ENCODE measurements at regions not wholly inside any gene's neighbourhood (a gene's known extent, or its start where the extent isn't known, plus 50 kb on each side); places are given as distances from the start of the nearest gene placed in this dataset.

DNA sequence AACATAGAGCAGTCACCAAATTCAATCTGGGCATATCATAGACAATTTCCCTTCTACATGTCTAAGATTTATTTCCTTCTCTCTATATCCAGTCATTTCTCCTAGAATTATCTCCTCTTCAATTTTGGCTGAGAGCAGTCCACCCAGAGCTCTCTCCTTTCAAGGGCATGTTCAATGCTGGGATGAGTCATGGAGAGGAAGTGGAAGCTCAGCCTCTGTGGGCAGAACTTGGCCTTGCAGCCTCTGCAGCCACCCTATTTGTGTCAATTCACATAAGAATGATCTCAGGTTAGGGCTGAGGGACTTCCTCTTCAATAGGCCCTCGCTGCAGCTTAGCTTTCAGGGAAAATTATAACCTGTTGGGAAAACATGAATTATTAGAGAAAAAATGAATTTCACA, 560.8 kb downstream of the POM121L12 start:
- Histone ChIP-seq H3K79me2 (ENCODE audit: control insufficient read depth, insufficient read depth, low read length, poor library complexity) (no peaks in the 10 kb centered on the region), H3K4me3 (ENCODE audit: low read depth, low read length) (no peak overlapping the region), H3K4ac (ENCODE audit: low read depth, low read length) (no peak overlapping the region), H3K79me1 (ENCODE audit: low read length) (no peaks in the 10 kb centered on the region), H3K9ac (ENCODE audit: low read length) (no peak overlapping the region), H3K27ac (ENCODE audit: low read depth, low read length) (no peak overlapping the region), H3K18ac (ENCODE audit: low read length) (no peak overlapping the region), H4K91ac (ENCODE audit: low read depth, low read length) (no peak overlapping the region), H2BK120ac (ENCODE audit: insufficient read depth, low read length, poor library complexity) (no peak overlapping the region), H3K9me3 (ENCODE audit: insufficient read depth, low read depth, low read length) (no peaks in the 10 kb centered on the region), H2BK12ac (ENCODE audit: low read length) (no peak overlapping the region), H3K4me1 (ENCODE audit: control insufficient read depth in 1 of 2, insufficient read depth in 2 of 2, low read length in 2 of 2) (no peaks in the 10 kb centered on the region), H3K27me3 (ENCODE audit: insufficient read depth, low read length) (no peaks in the 10 kb centered on the region), H3K23ac (ENCODE audit: low read length) (no peak overlapping the region), H3K36me3 (ENCODE audit: control insufficient read depth in 1 of 2, insufficient read depth in 2 of 2, low read length in 2 of 2) (no peaks in the 10 kb centered on the region), H2BK5ac (ENCODE audit: low read depth, low read length, poor library complexity) (no peak overlapping the region), H3K14ac (ENCODE audit: low read length) (no peak overlapping the region), H4K12ac (ENCODE audit: low read depth, low read length) (no peak overlapping the region), H3K4me2 (ENCODE audit: low read length) (no peak overlapping the region), H2AFZ (ENCODE audit: insufficient read depth, low read length, poor library complexity) (no peak overlapping the region), H4K8ac (ENCODE audit: low read depth, low read length) (no peak overlapping the region), H2AK5ac (ENCODE audit: low read length) (no peak overlapping the region)
- no CpG with 5 or more reads among the region's 1 CpG for WGBS (ENCODE audit: extremely low coverage, insufficient coverage, insufficient read length)
- peak in 1 of 2 donors; percentile 31 for DNase-seq

DNA sequence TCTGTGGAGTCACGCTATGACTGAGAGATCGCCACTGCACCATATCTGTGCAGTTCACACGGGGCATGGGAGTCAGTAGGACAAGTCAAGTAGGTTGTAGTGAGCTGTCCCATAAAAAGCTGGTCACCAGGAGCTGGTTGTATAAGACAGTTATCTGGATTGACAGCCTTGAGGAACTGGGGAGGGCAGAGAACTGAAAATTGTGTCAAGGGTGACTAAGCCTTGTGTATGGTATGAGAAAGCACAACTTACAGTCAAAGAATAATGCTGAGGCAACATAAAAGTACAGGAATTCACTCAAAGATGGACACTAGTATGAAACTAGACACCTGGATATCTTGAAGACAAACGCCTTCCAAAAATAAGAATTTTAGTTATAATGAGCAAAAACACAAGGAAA, 564.9 kb downstream of the POM121L12 start:
- H3K9ac ChIP-seq (ENCODE audit: low read length): no peak overlapping the region
- DNase-seq: peak in 1 of 2 donors; percentile 9
- H3K4me3 ChIP-seq (ENCODE audit: low read depth, low read length): no peak overlapping the region
- no peaks in the 10 kb centered on the region for H3K9me3 ChIP-seq (ENCODE audit: insufficient read depth, low read depth, low read length)
- no peak overlapping the region for H3K14ac ChIP-seq (ENCODE audit: low read length)
- no CpG with 5 or more reads among the region's 4 CpGs for WGBS (ENCODE audit: extremely low coverage, insufficient coverage, insufficient read length)
- no peak overlapping the region for H3K23ac ChIP-seq (ENCODE audit: low read length)
- H4K8ac ChIP-seq (ENCODE audit: low read depth, low read length): no peak overlapping the region
- no peaks in the 10 kb centered on the region for H3K27me3 ChIP-seq (ENCODE audit: insufficient read depth, low read length)
- no peak overlapping the region for H3K27ac ChIP-seq (ENCODE audit: low read depth, low read length)
- H2BK5ac ChIP-seq (ENCODE audit: low read depth, low read length, poor library complexity): no peak overlapping the region
- H2BK12ac ChIP-seq (ENCODE audit: low read length): no peak overlapping the region
- peaks cover 5% of the 10 kb centered on the region for H3K79me1 ChIP-seq (ENCODE audit: low read length)
- no peak overlapping the region for H3K4ac ChIP-seq (ENCODE audit: low read depth, low read length)
- no peak overlapping the region for H2AFZ ChIP-seq (ENCODE audit: insufficient read depth, low read length, poor library complexity)
- no peak overlapping the region for H2AK5ac ChIP-seq (ENCODE audit: low read length)
- no peak overlapping the region for H3K4me2 ChIP-seq (ENCODE audit: low read length)
- H4K12ac ChIP-seq (ENCODE audit: low read depth, low read length): no peak overlapping the region
- no peak overlapping the region for H3K18ac ChIP-seq (ENCODE audit: low read length)
- peaks cover 9% of the 10 kb centered on the region in 2 experiments for H3K4me1 ChIP-seq (ENCODE audit: control insufficient read depth in 1 of 2, insufficient read depth in 2 of 2, low read length in 2 of 2)
- no peaks in the 10 kb centered on the region for H3K79me2 ChIP-seq (ENCODE audit: control insufficient read depth, insufficient read depth, low read length, poor library complexity)
- no peaks in the 10 kb centered on the region for H3K36me3 ChIP-seq (ENCODE audit: control insufficient read depth in 1 of 2, insufficient read depth in 2 of 2, low read length in 2 of 2)
- no peak overlapping the region for H2BK120ac ChIP-seq (ENCODE audit: insufficient read depth, low read length, poor library complexity)
- no peak overlapping the region for H4K91ac ChIP-seq (ENCODE audit: low read depth, low read length)

DNA sequence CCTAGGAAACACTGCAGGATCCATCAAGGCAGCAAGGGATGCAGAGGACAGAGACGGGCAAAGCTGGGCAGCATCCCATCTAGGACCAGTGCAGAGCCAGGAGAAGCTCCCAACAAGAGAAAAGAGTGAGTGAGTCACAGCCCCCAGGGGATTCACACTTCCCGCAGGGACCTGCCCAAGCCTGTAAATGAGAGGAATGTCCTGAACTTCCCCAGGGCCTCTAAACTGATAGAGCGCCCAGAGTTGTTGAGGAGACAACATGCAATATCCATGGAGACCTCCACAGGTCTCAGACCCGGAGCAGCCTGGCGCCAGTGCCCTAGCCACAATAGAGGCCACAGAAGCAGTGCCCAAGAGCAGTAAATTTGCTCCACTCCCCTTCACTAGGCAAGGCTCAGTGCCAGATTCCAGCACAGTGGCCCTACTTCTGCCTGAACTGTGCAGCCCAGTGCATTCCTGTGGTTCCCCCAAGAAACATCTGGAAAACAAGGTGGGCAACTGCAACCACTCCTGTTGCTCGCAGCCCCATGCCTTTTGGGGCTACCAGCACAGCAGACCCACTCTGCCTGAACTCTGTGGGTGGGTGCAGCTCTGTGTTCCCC, 567.5 kb downstream of the POM121L12 start:
- Histone ChIP-seq H3K4me3 (ENCODE audit: low read depth, low read length) (no peak overlapping the region), H3K36me3 (ENCODE audit: control insufficient read depth in 1 of 2, insufficient read depth in 2 of 2, low read length in 2 of 2) (no peaks in the 10 kb centered on the region), H4K8ac (ENCODE audit: low read depth, low read length) (peak overlapping the region; percentile 1), H3K9me3 (ENCODE audit: insufficient read depth, low read depth, low read length) (no peaks in the 10 kb centered on the region), H2AK5ac (ENCODE audit: low read length) (no peak overlapping the region), H3K27me3 (ENCODE audit: insufficient read depth, low read length) (no peaks in the 10 kb centered on the region), H3K9ac (ENCODE audit: low read length) (no peak overlapping the region), H3K27ac (ENCODE audit: low read depth, low read length) (no peak overlapping the region), H3K23ac (ENCODE audit: low read length) (no peak overlapping the region), H3K79me1 (ENCODE audit: low read length) (peaks cover 5% of the 10 kb centered on the region), H2AFZ (ENCODE audit: insufficient read depth, low read length, poor library complexity) (no peak overlapping the region), H4K91ac (ENCODE audit: low read depth, low read length) (peak overlapping the region; percentile 58), H3K4ac (ENCODE audit: low read depth, low read length) (no peak overlapping the region), H3K14ac (ENCODE audit: low read length) (no peak overlapping the region), H3K4me1 (ENCODE audit: control insufficient read depth in 1 of 2, insufficient read depth in 2 of 2, low read length in 2 of 2) (peaks cover 9% of the 10 kb centered on the region in 2 experiments), H3K79me2 (ENCODE audit: control insufficient read depth, insufficient read depth, low read length, poor library complexity) (no peaks in the 10 kb centered on the region), H3K18ac (ENCODE audit: low read length) (peak overlapping the region; percentile 22), H2BK5ac (ENCODE audit: low read depth, low read length, poor library complexity) (no peak overlapping the region), H2BK12ac (ENCODE audit: low read length) (peak overlapping the region; percentile 70), H2BK120ac (ENCODE audit: insufficient read depth, low read length, poor library complexity) (peak overlapping the region; percentile 54), H4K12ac (ENCODE audit: low read depth, low read length) (no peak overlapping the region), H3K4me2 (ENCODE audit: low read length) (no peak overlapping the region)
- WGBS (ENCODE audit: extremely low coverage, insufficient coverage, insufficient read length): no CpG with 5 or more reads among the region's 6 CpGs
- peak; percentile 98 for DNase-seq

DNA sequence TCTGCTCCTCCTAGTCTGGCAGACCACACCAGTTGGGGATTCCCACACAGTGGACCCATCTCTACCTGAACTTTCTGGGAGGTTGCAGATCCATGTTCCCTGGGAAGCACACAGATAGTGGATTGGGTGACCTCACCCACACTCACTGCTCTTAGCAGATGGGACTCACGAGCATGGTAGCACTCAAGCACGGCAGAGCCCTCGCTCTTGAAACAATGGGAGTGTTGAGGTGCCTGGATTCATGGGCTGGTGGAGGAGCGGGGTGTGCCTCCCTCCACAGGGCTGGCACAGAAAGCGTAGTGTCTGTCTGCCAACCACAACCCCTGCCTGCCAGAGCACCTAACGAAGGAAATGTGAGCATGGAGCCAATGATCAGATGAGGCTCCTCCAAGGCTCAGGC, 568.0 kb downstream of the POM121L12 start:
- H3K14ac ChIP-seq (ENCODE audit: low read length): peak overlapping the region; percentile 32
- no CpG with 5 or more reads among the region's 6 CpGs for WGBS (ENCODE audit: extremely low coverage, insufficient coverage, insufficient read length)

More for the DNA sequence above, 568.0 kb downstream of the POM121L12 start:
- Histone ChIP-seq H3K9ac (ENCODE audit: low read length) (no peak overlapping the region), H2BK120ac (ENCODE audit: insufficient read depth, low read length, poor library complexity) (peak overlapping the region; percentile 54), H3K27me3 (ENCODE audit: insufficient read depth, low read length) (no peaks in the 10 kb centered on the region), H4K91ac (ENCODE audit: low read depth, low read length) (peak overlapping the region; percentile 58), H3K79me2 (ENCODE audit: control insufficient read depth, insufficient read depth, low read length, poor library complexity) (no peaks in the 10 kb centered on the region), H3K18ac (ENCODE audit: low read length) (peak overlapping the region; percentile 22), H2AFZ (ENCODE audit: insufficient read depth, low read length, poor library complexity) (peak overlapping the region; percentile 17), H2AK5ac (ENCODE audit: low read length) (peak overlapping the region; percentile 35), H3K23ac (ENCODE audit: low read length) (no peak overlapping the region), H3K9me3 (ENCODE audit: insufficient read depth, low read depth, low read length) (no peaks in the 10 kb centered on the region), H3K79me1 (ENCODE audit: low read length) (peaks cover 5% of the 10 kb centered on the region), H4K12ac (ENCODE audit: low read depth, low read length) (no peak overlapping the region), H3K36me3 (ENCODE audit: control insufficient read depth in 1 of 2, insufficient read depth in 2 of 2, low read length in 2 of 2) (no peaks in the 10 kb centered on the region), H3K4me1 (ENCODE audit: control insufficient read depth in 1 of 2, insufficient read depth in 2 of 2, low read length in 2 of 2) (peaks cover 9% of the 10 kb centered on the region in 2 experiments), H3K27ac (ENCODE audit: low read depth, low read length) (no peak overlapping the region), H3K4me2 (ENCODE audit: low read length) (no peak overlapping the region), H2BK5ac (ENCODE audit: low read depth, low read length, poor library complexity) (no peak overlapping the region), H3K4me3 (ENCODE audit: low read depth, low read length) (no peak overlapping the region), H3K4ac (ENCODE audit: low read depth, low read length) (no peak overlapping the region), H4K8ac (ENCODE audit: low read depth, low read length) (peak overlapping the region; percentile 1), H2BK12ac (ENCODE audit: low read length) (peak overlapping the region; percentile 70)
- peak; percentile 9 to 22 for DNase-seq

Measured in trophoblast cell (in vitro differentiated cells and primary cell).